GM13977 (cell line): ENCODE measurements at regions not wholly inside any gene's neighbourhood (a gene's known extent, or its start where the extent isn't known, plus 50 kb on each side); places are given as distances from the start of the nearest gene placed in this dataset.

Experiments used
- DNase-seq: peaks from one replicate; pipeline ENCODE4 v3.0.0; 2012; ENCODE audit warnings: low spot score
- in situ Hi-C: fragments of 300-500 bp; cut with MboI; formaldehyde crosslinking; loops from one replicate; pipeline ENCODE4 v1.12.0; 2022; ENCODE audit warnings: low sequenced_read_pairs, low pct_unique_long_range_greater_than_20kb, mixed read lengths, inconsistent platforms; ENCODE audit not compliant: unreplicated experiment
- TF ChIP-seq, protein P1 (sequence below): IDR thresholded peaks from 2 replicates; pipeline ENCODE4 v1.5.1; 2012; ENCODE audit warnings: mild to moderate bottlenecking, control low read depth; ENCODE audit not compliant: insufficient read depth; ENCODE audit errors: extremely low read depth, missing control alignments

DNA sequence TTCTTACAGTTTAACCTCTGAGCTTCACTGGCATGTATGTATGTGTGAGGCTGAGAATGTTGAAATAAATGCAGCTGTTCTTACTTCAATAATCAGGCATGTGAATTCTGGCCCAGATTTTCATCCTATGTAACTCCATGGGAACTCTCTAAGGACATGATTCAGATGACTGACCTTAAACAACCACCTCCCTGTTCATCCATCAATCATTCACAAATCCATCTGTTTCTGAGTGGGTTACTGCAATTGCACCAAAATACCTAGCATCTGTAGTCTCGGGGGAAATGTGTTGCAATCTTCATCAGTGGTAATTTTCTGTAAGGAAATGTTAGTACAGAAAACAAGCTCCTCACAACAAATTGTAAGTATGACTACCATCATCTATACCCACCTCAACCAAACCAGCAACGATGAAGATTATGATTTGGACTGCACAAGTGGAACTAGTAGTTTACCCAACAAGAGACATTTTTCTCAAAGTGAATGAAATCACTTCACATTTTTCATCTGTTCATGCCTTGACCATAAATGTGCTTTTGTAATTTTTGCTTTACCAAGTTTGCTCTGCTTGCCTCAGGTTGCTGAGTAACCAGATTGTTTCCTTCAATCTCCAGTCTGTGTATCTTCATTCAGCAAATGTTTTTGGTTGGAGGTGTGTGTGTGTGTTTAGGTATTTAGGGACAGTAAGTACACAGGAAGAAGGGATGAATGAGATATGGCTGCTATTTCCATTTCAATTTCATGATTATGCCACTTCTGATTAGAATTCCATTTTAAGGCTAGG is 65.7 kb upstream of the FZD8 start:
- TF ChIP-seq, protein P1, sequence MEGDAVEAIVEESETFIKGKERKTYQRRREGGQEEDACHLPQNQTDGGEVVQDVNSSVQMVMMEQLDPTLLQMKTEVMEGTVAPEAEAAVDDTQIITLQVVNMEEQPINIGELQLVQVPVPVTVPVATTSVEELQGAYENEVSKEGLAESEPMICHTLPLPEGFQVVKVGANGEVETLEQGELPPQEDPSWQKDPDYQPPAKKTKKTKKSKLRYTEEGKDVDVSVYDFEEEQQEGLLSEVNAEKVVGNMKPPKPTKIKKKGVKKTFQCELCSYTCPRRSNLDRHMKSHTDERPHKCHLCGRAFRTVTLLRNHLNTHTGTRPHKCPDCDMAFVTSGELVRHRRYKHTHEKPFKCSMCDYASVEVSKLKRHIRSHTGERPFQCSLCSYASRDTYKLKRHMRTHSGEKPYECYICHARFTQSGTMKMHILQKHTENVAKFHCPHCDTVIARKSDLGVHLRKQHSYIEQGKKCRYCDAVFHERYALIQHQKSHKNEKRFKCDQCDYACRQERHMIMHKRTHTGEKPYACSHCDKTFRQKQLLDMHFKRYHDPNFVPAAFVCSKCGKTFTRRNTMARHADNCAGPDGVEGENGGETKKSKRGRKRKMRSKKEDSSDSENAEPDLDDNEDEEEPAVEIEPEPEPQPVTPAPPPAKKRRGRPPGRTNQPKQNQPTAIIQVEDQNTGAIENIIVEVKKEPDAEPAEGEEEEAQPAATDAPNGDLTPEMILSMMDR = no peak
- in situ Hi-C loops = no loop called here
- no peak for DNase-seq

DNA sequence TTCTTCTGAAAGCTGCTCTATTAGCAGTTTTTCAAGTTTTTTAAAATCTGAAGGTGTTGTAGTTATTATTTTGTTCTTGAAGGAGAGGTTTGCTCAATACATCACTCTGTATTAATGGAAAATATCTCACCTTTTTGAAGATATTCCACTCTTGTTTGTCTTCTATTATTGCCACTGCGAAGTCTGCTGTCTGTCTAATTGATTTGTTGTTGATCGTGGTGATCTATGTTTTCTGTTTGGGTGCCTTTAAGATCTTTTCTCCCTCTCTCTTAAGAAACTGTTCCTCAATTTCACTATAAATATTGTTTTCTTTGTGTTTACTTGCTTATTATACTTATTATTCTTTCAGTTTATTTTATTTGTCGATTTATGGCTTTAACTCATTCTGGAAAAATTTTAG is 64.9 kb upstream of the FZD8 start:
- TF ChIP-seq, protein P1 = no peak
- in situ Hi-C loops = no loop called here
- DNase-seq = no peak

DNA sequence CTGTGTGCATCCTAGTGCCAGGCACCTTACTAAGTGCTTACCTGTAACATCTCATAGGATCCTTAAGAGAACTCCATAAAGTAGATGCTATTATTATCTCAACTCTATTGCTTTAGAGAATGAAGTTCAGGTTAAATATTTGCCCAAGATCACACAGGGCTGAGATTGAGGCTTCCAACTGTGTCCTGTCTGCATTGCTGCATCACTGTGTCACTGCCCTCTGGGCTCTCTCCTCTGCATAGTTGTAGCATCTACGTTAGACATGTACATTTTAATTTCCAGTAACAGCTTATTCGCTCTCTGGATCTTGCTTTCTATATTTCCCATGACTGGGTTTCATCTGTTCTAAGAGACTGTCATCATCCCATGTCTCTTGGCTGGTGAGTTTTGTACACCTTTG is 63.6 kb upstream of the FZD8 start:
- in situ Hi-C loops = no loop called here

DNA sequence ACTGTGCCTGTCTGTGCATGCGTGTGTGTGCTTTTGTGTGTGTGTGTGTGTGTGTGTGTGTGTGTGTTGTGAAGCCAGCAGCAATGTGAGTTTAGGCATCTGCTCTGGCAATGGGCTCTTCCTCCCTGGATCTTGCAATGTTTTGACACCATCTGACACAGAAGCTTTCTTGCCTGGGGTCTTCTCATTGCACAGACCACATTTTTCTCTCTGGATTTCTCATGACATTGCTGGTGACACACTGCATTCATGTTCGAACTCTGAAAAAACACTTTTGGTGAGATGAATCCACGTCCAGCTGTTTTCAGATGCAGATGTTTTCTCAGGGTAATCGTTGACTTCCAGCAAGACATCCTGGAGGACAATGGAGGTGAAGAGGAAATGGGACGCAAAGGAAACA is 63.0 kb upstream of the FZD8 start:
- TF ChIP-seq, protein P1 = no peak
- no peak for DNase-seq
- in situ Hi-C loops = no loop called here

More for the DNA sequence above, 63.6 kb upstream of the FZD8 start:
- no peak for DNase-seq
- TF ChIP-seq, protein P1 = no peak

DNA sequence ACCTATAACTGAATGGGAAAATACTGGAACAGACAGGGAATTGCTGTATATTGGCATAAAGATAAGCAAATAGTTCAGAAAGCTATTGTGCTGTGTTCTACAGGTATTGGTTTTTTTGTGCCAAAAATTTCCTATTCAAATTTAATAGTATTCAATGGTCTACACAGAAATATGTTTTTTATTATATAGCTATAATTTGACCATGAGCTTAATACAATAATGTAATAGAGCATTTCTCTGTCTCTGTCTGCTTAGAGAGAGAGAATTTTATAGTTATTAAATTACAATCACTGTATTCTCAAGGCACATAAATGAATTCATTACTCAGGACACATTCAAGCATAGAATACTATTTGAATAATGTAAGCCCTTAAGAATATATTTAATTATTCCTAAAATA is 62.3 kb upstream of the FZD8 start:
- TF ChIP-seq, protein P1 = no peak
- no peak for DNase-seq
- in situ Hi-C loops = no loop called here

DNA sequence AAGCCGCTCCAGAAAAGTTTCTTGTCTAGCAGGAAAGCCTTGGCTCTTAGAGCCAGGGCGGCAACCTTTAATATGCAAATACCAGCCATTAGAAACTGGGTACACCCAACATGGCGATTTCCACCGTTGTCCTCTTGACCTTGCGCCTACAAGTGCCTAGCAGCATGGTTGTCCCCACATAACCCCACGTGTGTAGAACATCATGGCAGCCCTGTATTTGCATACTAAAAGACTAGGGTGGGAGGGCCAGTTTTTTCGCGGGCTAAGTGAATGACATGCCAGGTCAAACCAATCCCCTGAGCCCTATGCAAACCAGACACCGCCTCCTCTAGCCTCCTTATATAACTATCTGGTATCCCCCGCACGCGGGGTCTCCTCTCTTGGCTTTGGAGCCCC is 58.4 kb upstream of the FZD8 start:
- in situ Hi-C loops = no loop called here
- no peak for DNase-seq
- TF ChIP-seq, protein P1 = no peak
